GM12892 (cell line): ENCODE measurements at regions not wholly inside any gene's neighbourhood (a gene's known extent, or its start where the extent isn't known, plus 50 kb on each side); places are given as distances from the start of the nearest gene placed in this dataset.
"Not testable (repeated sequence)": the region's sequence is repeated elsewhere in the genome, so short reads cannot be mapped to it uniquely, and the experiment has no call there.

Source experiments
- POLR2A ChIP-seq: IDR thresholded peaks from 2 replicates; pipeline ENCODE4 v1.6.1; 2011; ENCODE audit warnings: low read depth, low read length, control low read depth
- POLR2AphosphoS5 ChIP-seq: IDR thresholded peaks from 2 replicates; pipeline ENCODE4 v1.6.1; 2011; ENCODE audit warnings: low read depth, low read length, control low read depth

DNA sequence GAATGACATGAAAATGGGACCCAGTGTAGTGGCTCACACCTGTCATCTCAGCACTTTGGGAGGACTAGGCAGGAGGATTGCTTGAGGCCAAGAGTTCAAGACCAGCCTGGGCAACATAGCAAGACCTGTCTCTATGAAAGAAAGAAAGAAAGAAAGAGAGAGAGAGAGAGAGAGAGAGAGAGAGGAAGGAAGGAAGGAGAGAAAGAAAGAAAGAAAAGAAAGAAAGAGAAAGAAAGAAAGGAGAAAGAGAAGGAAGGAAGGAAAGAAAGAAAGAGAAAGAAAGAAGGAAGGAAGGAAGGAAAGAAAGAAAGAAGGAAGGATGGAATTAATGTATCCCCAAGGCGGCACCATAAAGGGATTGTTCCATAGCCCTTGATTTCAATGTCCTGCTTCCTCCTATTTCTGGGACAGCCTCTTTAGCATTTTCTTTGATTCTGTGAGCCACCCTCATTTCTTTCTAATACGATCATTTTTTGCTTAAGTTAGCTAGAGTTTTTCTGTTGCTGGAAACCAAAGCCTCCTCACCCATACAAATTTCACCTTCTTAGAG, 85.4 kb upstream of the CTNNA1 start:
- not testable (repeated sequence) for TF ChIP-seq POLR2A, POLR2AphosphoS5
